DOHH2 (cell line): ENCODE measurements at regions not wholly inside any gene's neighbourhood (a gene's known extent, or its start where the extent isn't known, plus 50 kb on each side); places are given as distances from the start of the nearest gene placed in this dataset.

Experiments
- CTCF ChIP-seq: fragments of 200-600 bp; sonication (generic); IDR thresholded peaks from one replicate; pipeline ENCODE4 v1.5.1; 2014; ENCODE audit warnings: antibody characterized with exemption, mild to moderate bottlenecking, low read depth, low read length; ENCODE audit not compliant: poor library complexity, severe bottlenecking
- EZH2phosphoT487 ChIP-seq: fragments of 200-600 bp; sonication (generic); IDR thresholded peaks from 2 replicates; pipeline ENCODE4 v1.6.1; 2017; ENCODE audit warnings: borderline replicate concordance, mild to moderate bottlenecking, antibody characterized with exemption, low read length, moderate library complexity, mixed read lengths

- TF ChIP-seq CTCF (no peak), EZH2phosphoT487 (no peak)
Observed at GRCh38 chr4:100738196-100739165, 220.7 kb upstream of the EMCN start.
